AG20443 (cell line): ENCODE measurements at regions not wholly inside any gene's neighbourhood (a gene's known extent, or its start where the extent isn't known, plus 50 kb on each side); places are given as distances from the start of the nearest gene placed in this dataset.
"Not testable (repeated sequence)": the region's sequence is repeated elsewhere in the genome, so short reads cannot be mapped to it uniquely, and the experiment has no call there.

ENCODE experiments used
- DNase-seq: peaks from one replicate; pipeline ENCODE4 v3.0.0; 2012; ENCODE audit warnings: low spot score, mixed read lengths

DNA sequence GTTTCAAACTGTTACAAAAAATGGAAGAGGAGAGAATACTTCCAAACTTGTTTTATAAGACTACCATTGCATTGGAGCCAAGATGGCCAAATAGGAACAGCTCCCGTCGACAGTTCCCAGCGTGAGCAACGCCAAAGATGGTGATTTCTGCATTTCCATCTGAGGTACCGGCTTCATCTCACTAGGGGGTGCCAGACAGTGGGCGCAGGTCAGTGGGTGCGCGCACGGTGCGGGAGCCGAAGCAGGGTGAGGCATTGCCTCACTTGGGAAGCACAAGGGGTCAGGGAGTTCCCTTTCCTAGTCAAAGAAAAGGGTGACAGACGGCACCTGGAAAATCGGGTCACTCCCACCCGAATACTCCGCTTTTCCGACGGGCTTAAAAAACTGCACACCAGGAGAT, 149.7 kb upstream of the POF1B start:
- DNase-seq: not testable (repeated sequence)

DNA sequence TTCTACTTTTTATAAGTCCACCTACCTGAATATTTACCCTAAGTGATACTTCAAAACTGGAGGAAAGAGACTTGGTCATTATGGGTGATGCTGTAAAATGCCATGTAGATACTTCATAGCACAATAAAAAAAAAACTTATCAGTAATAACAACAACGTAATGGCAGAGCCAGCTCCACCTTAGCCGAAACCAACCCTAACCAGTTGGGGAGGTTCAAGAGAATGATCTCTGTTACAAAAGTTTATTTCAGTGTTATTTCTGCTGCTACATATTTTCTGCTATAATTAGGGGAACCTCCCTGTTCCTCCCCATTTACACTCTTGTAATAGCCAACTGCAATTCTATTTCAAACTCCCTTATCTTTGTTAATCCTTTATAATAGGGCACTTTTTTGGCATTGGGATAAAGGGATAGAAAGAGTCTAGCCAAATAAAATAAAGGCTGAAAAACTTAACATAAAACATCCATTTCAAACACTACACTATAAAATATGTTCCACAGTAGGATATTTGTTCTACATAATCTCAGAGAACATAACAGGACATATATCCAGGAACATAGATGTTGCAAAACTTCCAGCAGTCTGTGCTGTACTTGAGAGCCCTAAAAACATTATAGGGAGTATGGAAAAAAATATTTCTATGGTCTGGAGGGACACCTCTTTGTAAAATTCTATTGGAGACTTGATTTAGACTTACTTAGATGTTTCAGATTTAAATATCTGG, 138.7 kb upstream of the POF1B start:
- no peak for DNase-seq

DNA sequence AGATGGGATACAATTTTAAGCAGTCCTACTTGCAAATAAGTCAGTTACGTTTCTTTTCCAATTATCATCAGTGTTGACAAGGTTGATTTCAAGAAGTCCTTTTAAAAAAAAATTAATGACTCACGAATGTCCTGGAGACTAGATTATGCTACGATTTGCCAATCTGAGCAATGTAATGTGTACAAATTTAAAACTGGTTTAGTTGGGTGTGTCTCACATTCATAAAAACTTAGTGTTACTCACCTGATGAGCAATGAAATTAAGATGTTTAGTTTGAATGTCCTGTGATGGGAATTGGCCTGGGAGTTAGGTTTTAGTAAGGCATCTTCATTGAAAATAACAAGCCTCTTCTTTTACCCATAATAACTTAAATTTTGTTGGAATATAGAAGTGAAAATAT, 136.7 kb upstream of the POF1B start:
- no peak for DNase-seq

DNA sequence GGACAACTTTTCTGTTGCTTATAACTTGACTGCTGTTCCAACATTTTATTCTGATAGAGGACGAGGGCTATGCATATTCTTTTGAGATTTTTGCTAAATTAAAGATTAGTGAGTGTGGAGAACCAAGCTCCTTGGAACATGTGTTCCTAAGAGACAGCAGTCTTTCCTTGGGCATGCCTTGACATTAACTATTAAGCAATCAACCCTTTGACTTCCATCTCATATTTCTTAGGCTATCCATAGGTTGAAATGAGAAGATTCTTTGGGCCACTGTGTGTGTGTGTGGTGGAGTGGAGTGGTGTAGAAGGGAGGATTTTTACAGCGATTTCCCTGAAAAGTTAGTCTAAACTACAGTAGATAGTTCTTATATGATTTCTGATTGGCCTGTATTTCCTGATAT, 127.4 kb upstream of the POF1B start:
- no peak for DNase-seq

DNA sequence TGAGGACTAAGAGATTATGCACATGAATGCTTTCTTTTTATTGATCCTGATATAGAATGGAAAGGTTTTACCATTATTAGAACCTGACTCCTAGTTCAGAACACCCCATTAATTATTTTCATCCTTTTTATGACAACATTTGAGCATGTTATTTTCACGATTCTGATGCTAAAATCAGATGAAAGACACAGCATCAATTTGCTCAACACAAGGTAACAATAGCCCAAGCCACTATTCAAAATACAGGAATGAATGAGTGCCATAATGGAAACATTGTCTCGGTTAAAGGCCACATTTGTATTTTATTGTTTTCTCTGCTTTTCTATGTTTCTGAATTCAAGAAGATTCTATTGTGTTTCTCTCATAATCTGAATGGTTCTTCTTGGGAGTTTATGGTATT, 126.3 kb upstream of the POF1B start:
- DNase-seq: no peak

DNA sequence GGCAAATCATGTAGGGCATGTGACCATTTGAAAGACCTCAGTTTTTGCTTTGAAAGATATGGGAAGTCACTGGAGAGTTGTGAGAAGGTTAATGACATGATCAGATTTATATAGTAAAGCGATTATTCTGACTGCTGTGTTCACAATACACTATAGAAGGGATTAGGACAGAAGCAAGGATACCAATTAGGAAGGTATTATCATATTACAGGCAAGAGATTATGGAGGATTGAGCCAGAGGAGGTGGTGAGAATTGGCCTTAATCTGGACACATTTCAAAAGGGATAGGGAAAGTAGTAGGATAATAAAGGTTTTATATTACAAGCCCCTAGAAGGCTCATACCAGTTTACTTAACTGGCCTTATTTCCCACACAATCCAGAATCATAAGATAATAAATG, 124.9 kb upstream of the POF1B start:
- DNase-seq: no peak

DNA sequence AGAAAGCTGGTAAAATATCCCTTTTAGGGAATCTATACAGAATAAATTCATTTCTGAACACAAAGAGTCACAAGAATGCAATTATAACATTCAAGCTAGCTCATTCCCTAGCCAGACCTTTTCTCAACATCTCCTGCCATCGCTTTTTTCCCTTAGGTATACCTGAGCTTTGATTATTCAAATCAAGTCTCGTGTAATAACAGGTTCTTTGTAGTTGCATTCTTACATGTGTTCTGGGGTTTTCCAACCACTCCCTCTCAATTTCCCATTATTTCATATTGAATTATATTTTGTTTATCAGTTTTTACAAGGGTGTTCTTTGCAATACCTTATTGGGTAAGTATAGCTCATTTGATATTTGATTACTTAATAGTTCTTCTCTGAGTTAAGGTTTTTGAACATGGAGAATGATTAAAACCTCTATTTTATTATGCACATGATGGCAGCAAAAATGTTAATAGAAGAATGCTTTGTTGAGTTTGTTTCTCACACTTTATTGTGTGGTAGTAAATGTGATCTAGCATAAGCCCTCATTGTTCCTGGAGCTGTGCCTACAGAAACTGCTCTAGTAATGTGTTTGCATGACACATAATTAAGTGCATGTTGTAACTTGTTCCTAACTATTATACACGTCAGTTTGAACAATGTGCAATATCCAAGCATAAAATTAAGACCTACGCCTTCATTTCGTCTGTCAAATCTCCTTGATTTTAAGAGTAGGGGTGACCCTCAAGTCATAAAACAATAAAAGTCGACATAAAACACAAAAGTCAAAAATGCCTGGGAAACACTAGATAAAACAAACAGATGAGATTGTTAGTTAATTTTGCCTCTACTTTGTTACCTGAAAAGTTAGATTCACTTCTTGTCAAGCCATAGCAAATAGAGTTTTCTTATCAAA, 124.0 kb upstream of the POF1B start:
- no peak for DNase-seq

DNA sequence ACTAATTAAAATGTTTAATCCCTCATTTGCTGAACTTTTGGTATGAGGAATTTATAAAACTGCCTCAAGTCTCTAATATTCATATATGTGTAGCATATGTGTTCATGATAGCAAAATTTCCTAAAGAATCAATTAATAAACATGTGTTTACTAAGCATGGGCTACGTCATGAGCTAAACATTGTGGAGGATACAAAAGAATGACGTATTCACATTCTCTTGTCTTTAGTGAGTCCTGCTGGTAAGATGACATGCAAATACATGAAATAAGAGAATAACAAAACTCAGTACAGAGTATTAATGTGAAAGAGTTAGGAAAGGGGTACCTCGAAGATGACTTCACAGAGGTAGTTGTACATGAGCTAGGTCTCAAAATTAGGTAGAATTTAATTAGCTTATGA, 121.9 kb upstream of the POF1B start:
- DNase-seq: no peak

DNA sequence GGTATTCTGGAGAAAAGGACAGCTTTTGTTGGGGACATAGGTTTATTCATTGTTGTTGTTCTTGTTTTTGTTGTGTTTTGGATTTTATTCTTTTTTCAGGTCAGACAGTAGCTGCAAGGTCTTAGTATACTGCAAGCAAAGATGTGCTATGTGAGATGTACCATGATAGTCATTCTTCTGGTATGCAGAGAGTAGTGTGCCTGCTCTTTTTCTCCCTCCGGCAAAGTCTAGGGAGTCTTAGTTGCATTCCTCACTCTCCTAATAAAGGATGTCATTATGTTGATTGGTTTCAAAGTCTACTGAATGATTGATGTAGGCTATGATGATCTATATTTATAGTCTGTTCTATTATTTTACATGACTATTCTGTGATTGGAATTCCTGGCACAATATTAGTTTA, 119.9 kb upstream of the POF1B start:
- DNase-seq: no peak

DNA sequence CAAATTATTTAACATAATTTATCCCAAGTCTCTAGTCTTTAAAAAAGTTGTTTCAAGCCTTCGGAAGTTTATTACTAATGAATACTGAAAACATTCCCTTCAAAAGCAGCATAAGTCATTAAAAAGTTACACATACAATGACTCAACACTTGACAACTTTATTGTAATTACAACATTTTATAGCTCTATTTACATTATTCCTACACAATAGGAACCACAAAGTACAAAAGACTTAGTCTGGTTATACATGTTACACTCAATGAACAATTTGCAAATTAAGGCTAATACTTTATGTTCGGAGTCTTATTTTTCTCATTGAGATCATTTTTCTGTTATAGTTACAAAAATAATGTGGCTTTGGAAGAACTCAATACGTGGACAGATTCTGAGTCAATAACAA, 114.4 kb upstream of the POF1B start:
- DNase-seq: no peak

DNA sequence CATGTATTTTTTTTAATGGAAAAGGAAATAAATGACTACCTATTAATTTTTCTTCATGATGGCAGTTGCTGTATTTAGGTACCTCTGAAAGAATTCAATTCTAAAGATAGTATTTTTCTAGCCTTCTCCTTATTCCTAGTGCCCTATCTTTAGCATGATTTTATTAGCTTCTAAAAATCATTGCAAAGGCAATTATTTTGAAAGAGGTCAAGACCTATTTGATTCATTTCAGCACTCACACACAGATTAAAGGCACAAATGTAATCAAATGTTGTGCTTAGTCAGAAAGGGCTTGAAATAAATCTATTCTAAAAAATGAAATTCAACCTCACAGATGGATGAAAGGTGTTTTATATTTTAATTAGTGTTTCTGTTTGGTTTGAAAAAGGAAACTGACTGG, 74.8 kb upstream of the POF1B start:
- no peak for DNase-seq

DNA sequence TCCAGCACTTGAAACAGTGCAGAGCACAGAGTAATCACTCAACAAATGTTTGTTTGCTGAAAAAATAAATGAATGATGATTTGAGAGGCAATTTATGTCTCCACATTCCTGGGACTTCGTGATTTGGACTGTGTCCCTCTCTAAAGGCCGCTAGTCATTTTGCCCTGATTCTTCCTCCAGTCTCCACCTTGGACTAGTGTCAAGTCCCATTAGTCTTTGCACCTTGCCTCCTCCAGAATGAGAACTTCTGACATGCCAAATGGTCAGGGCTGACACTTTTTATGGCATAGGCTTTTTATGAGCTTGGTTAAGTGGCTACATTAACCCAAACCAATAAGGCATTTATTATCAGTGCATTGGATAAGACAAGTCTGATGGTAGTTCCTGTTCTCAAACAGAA, 65.1 kb upstream of the POF1B start:
- DNase-seq: no peak
